Spleen (tissue), 11 donors: ENCODE measurements at regions not wholly inside any gene's neighbourhood (a gene's known extent, or its start where the extent isn't known, plus 50 kb on each side); places are given as distances from the start of the nearest gene placed in this dataset.

Source experiments
- DNase-seq: peaks from one replicate; pipeline ENCODE4 v3.0.0-alpha.2; 2020
- H3K27ac ChIP-seq, 8 donors: fragments of 200-600 bp; sonication (generic) in 7 of 8; 1 replicate in 4 of 8; 2 replicates in 4 of 8; pipeline versions ENCODE4 v1.5.0 to v1.8.0; 2016 to 2021; ENCODE audit warnings: inconsistent platforms in 4 of 8, mild to moderate bottlenecking in 4 of 8, moderate library complexity in 1 of 8
- H3K27me3 ChIP-seq, 7 donors: fragments of 200-600 bp; sonication (generic) in 6 of 7; replicated peaks in 1 of 7; 1 replicate in 4 of 7; 2 replicates in 3 of 7; pipeline versions ENCODE4 v1.5.0 to v1.8.0; 2016 to 2021; ENCODE audit warnings: inconsistent platforms in 3 of 7, mild to moderate bottlenecking in 1 of 7
- H3K36me3 ChIP-seq, 6 donors: fragments of 200-600 bp; sonication (generic) in 5 of 6; 1 replicate in 4 of 6; 2 replicates in 2 of 6; pipeline versions ENCODE4 v1.5.0 to v1.8.0; 2016 to 2021; ENCODE audit warnings: inconsistent platforms in 2 of 6
- H3K4me1 ChIP-seq, 6 donors: fragments of 200-600 bp; sonication (generic) in 5 of 6; 1 replicate in 3 of 6; 2 replicates in 3 of 6; pipeline versions ENCODE4 v1.5.0 to v1.8.0; 2016 to 2021; ENCODE audit warnings: inconsistent platforms in 3 of 6
- H3K4me3 ChIP-seq, 8 donors: fragments of 200-600 bp; sonication (generic) in 7 of 8; 1 replicate in 4 of 8; 2 replicates in 4 of 8; pipeline versions ENCODE4 v1.5.0 to v1.8.0; 2016 to 2021; ENCODE audit warnings: inconsistent platforms in 4 of 8, mild to moderate bottlenecking in 4 of 8, moderate library complexity in 2 of 8
- H3K9me3 ChIP-seq, 8 donors: fragments of 200-600 bp; sonication (generic) in 7 of 8; 1 replicate in 4 of 8; 2 replicates in 4 of 8; pipeline versions ENCODE4 v1.5.0 to v1.8.0; 2016 to 2021; ENCODE audit warnings: inconsistent platforms in 4 of 8
- POLR2A ChIP-seq, 3 donors: fragments of 450-650 bp; IDR thresholded peaks; one replicate each; pipeline ENCODE4 v1.5.1; 2017; ENCODE audit warnings: antibody characterized with exemption in 3 of 3, mild to moderate bottlenecking in 1 of 3
- POLR2AphosphoS5 ChIP-seq, 3 donors: sonication (generic); formaldehyde crosslinking; IDR thresholded peaks; one replicate each; pipeline ENCODE4 v1.5.1; 2017; ENCODE audit warnings: antibody characterized with exemption in 3 of 3
- WGBS, 5 donors: extraction: QIAGEN DNeasy Blood & Tissue Kit in 3 of 5; methylation state at CpG; one replicate each; pipeline versions ENCODE4 v1.1.5 to v1.1.7; 2013 to 2018; 5-methylcytosine and 5-hydroxymethylcytosine counted together
- intact Hi-C: fragments of 100-400 bp; cut with DNase I; formaldehyde crosslinking; loops from one replicate; pipeline ENCODE4 v1.15.0; 2023; ENCODE audit warnings: low total_unique reads
- TF ChIP-seq, protein P1 (sequence below), 11 experiments: fragments of 200-600 bp in 7 of 11; fragments of 450-650 bp in 4 of 11; sonication (generic) in 4 of 11; IDR thresholded peaks in 8 of 11; conservative IDR thresholded peaks in 3 of 11; 1 replicate in 7 of 11; 2 replicates in 4 of 11; pipeline versions ENCODE4 v1.4.0 to v1.8.0; 2016 to 2021; ENCODE audit warnings: antibody characterized with exemption in 11 of 11, inconsistent platforms in 4 of 11, mild to moderate bottlenecking in 1 of 11
- donor health status: healthy with polysubstance abuse.
- donor health status: DM: no; HTN: no; CAD: no; lungs with moderate emphysema.
- donor health status: DM: no; HTN: no; CAD: no.
- donor health status: Bipolar disorder and iron deficiency.
- donor health status: healthy.
- donor health status: DM: no; HTN: no; CAD: no.
- donor health status: DM: yes; HTN: yes; CAD: no.

DNA sequence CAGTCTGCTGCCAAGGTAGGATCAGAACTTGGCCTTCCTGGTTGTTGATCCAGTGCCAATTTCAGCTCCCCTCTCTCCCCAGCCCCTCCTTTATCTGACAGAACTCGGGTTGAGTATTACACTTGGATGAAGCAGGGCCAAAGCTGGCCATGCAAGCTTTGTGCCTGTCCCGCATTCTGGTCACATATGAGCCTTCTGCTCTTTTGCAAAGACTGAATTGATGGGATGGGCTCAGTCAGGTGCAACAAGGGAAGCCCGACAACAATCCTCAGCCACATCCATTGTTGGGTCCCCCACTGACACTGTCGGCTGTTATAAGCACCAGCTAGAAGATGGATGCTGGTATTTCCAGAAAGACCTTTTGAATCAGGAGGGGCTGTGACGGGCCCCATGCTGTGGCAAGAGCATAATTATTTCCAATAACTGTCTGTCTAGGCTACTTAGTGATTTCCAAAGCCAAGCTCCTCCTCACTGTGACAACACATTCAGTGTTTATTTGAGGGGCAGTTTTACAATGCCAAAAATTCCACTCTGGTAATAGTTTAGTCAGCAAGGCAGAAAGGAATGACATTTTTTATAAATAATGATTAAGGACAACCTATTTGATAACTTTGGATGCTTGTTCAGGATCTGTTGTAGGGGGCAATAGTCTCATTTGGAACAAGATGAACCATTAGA lies 146.8 kb upstream of the FRMD4B start:
- Histone ChIP-seq H3K27me3 (no peaks in the 10 kb centered on the region), H3K9me3 (no peaks in the 10 kb centered on the region), H3K4me1 (peaks cover 0 to 9% (median 0%) of the 10 kb centered on the region in 6 donors), H3K4me3 (no peak overlapping the region), H3K36me3 (no peaks in the 10 kb centered on the region), H3K27ac (no peak overlapping the region)
- TF ChIP-seq POLR2A (IDR thresholded peaks at IDR 0.05): no peak
- TF ChIP-seq POLR2AphosphoS5 (IDR thresholded peaks at IDR 0.05): no peak
- TF ChIP-seq, protein P1, sequence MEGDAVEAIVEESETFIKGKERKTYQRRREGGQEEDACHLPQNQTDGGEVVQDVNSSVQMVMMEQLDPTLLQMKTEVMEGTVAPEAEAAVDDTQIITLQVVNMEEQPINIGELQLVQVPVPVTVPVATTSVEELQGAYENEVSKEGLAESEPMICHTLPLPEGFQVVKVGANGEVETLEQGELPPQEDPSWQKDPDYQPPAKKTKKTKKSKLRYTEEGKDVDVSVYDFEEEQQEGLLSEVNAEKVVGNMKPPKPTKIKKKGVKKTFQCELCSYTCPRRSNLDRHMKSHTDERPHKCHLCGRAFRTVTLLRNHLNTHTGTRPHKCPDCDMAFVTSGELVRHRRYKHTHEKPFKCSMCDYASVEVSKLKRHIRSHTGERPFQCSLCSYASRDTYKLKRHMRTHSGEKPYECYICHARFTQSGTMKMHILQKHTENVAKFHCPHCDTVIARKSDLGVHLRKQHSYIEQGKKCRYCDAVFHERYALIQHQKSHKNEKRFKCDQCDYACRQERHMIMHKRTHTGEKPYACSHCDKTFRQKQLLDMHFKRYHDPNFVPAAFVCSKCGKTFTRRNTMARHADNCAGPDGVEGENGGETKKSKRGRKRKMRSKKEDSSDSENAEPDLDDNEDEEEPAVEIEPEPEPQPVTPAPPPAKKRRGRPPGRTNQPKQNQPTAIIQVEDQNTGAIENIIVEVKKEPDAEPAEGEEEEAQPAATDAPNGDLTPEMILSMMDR (IDR thresholded peaks at IDR 0.05 in 8 of 11, conservative IDR thresholded peaks at IDR 0.05 in 3 of 11): no peak
- 65 to 79% (median 72%) methylated on average over 3 to 5 of the region's 5 CpGs for WGBS, 5 donors
- intact Hi-C loops: no loop called here
- DNase-seq: no peak

DNA sequence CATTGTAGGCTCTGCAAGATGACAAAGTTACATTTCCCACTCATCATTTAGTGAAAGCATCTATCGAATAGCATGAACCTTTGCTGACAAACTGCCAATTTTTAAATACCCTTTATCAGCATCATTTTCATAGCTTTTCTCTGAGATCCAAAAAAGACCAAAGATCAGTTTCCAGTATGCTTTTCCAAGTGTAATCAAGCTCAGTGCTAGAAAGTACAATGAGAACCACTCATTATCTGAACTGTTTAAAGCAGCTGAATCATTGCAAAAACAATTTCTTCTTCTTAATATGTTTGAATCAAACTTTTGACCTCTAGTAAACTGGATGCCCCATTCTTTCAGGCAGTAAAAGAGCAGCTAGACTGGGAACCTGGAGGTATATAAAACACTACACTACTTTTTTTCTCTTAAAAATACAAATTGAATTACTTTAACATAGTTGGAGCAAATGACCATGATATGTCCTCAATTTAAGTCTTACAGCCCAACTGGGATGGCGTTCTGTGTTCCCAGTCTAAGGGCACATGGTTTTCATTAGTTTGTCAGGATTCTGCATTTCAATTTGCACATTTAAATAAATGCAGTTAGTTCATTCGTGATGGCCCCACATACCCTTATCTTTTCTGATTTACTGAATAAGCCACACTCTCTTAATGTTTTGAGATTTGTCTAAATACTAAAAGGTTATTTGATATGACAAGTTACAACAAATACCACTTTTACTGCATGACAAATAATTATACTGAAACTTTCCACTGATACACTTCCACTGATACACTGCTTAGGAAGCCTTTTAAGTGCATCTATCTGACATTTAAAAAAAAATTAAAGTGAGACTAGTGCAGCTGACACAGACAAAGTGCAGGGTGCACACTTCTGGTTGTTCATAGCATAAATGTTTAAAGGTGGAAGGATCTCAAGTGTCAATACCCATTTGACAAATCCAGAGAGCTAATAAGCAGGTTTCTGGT lies 146.0 kb upstream of the FRMD4B start:
- TF ChIP-seq, protein P1 (IDR thresholded peaks at IDR 0.05 in 8 of 11, conservative IDR thresholded peaks at IDR 0.05 in 3 of 11): no peak
- TF ChIP-seq POLR2A (IDR thresholded peaks at IDR 0.05) (no peak), POLR2AphosphoS5 (IDR thresholded peaks at IDR 0.05) (no peak)
- no peak overlapping the region for H3K27ac ChIP-seq
- no peaks in the 10 kb centered on the region for H3K27me3 ChIP-seq
- no peak for DNase-seq
- intact Hi-C loops: no loop called here
- 57 to 83% (median 78%) methylated on average over 3 of the region's 3 CpGs for WGBS, 5 donors
- H3K9me3 ChIP-seq: no peaks in the 10 kb centered on the region
- H3K4me1 ChIP-seq: peaks cover 0 to 10% (median 0%) of the 10 kb centered on the region in 6 donors
- H3K36me3 ChIP-seq: no peaks in the 10 kb centered on the region
- H3K4me3 ChIP-seq: no peak overlapping the region

DNA sequence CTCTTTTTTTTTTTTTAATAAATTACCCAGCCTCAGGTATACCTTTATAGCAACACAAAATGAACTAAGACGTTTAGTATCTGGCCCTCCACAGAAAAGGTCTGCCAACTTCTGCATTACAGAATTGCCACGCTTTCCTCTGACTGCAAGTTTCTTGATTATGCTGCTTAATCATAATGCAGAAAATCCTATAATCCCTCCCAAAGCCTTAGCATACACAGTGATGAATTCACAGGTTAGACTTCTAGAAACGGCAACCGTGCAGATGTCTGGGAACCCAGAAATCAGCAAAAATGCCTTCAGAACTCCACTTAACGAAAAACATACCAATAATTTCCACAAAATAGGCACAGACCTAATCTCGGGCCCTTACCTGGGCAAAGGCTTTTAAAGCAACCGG lies 144.7 kb upstream of the FRMD4B start:
- TF ChIP-seq POLR2A (IDR thresholded peaks at IDR 0.05): no peak
- TF ChIP-seq POLR2AphosphoS5 (IDR thresholded peaks at IDR 0.05): no peak
- TF ChIP-seq, protein P1 (IDR thresholded peaks at IDR 0.05 in 8 of 11, conservative IDR thresholded peaks at IDR 0.05 in 3 of 11): no peak
- Histone ChIP-seq H3K9me3 (no peaks in the 10 kb centered on the region), H3K4me1 (peaks cover 0 to 17% (median 0%) of the 10 kb centered on the region in 6 donors), H3K27ac (no peak overlapping the region), H3K27me3 (no peaks in the 10 kb centered on the region), H3K4me3 (no peak overlapping the region), H3K36me3 (no peaks in the 10 kb centered on the region)
- intact Hi-C loops: no loop called here
- DNase-seq: no peak
- 79 to 93% (median 88%) methylated on average over 7 of the region's 7 CpGs for WGBS, 5 donors

DNA sequence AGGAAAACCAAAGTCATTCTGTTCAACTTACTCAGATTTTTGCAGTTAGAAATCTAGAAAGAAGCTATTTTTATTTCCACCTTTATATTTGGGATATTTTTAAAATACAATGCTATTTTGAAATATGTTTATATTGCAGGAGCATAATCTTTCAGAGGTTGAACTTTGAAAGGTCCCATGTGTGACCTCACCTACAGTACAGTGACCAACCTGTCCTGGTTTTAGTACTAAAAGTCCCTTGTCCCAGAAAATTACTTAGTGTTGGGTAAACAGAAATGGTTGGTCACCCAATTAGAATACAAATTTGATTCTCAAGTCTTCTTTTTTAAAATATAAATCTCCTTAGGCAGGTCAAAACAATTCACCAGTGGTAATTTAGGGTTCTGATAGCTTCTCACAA lies 141.6 kb upstream of the FRMD4B start:
- H3K27ac ChIP-seq: no peak overlapping the region
- no peak overlapping the region for H3K4me3 ChIP-seq
- DNase-seq: no peak
- no peaks in the 10 kb centered on the region for H3K36me3 ChIP-seq
- no peaks in the 10 kb centered on the region for H3K27me3 ChIP-seq
- peaks cover 0 to 21% (median 0%) of the 10 kb centered on the region in 6 donors for H3K4me1 ChIP-seq
- TF ChIP-seq, protein P1 (IDR thresholded peaks at IDR 0.05 in 8 of 11, conservative IDR thresholded peaks at IDR 0.05 in 3 of 11): no peak
- no peak for TF ChIP-seq POLR2A (IDR thresholded peaks at IDR 0.05)
- peaks cover 0 to 9% (median 0%) of the 10 kb centered on the region in 8 donors for H3K9me3 ChIP-seq
- intact Hi-C loops: no loop called here
